NCI-H2171 treated with DMSO at 0.1 percent for 48 hours (cell line): ENCODE measurements at regions not wholly inside any gene's neighbourhood (a gene's known extent, or its start where the extent isn't known, plus 50 kb on each side); places are given as distances from the start of the nearest gene placed in this dataset.
A peak's percentile ranks its signal among the peaks of the same experiment; 100 is the strongest.
"Not testable (repeated sequence)": the region's sequence is repeated elsewhere in the genome, so short reads cannot be mapped to it uniquely, and the experiment has no call there.

Experiments used
- DNase-seq: peaks from one replicate; lab custom pipeline; 2025; lab: John Stamatoyannopoulos, UW

DNA sequence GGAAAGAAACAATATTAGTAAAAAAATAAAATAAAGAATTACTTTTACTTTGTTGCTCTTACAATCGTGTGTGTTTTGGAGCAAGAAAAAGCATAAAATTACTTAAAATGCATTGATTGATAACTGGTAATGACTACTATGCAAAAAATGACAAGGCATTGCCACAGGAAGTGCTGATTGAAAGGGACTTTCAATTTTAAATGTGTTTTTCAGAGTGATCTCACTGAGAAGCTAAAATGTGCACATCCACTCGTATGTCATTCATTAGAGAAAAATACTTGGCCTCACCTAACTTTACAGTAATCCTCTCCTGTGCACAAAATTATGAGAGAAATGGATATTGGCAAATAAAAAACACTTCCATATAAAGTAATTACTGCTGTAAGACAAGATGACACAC is 934.9 kb downstream of the SLITRK6 start:
- DNase-seq: no peak

DNA sequence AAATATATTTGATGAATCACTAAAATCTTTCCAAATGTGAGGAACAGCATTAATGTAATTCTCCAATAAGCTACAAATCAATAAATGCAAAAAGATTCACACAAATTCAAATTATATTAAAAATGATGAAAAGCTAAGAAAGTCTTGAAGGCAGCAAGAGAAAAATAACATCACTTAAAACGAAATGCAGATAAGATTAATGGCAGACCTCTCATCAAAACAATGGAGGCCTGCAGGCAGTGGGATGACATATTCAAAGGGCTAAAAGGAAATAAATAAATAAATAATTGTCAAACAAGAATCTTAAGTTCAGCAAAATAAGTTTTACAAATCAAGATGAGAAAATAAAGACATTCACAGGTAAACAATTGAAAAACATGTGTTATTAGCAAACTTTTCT is 952.1 kb downstream of the SLITRK6 start:
- DNase-seq: no peak

GRCh38 chr13:84845907-84846619 is 953.2 kb downstream of the SLITRK6 start:
- no peak for DNase-seq

GRCh38 chr13:84844473-84844872 is 954.7 kb downstream of the SLITRK6 start:
- DNase-seq: peak; percentile 4

DNA sequence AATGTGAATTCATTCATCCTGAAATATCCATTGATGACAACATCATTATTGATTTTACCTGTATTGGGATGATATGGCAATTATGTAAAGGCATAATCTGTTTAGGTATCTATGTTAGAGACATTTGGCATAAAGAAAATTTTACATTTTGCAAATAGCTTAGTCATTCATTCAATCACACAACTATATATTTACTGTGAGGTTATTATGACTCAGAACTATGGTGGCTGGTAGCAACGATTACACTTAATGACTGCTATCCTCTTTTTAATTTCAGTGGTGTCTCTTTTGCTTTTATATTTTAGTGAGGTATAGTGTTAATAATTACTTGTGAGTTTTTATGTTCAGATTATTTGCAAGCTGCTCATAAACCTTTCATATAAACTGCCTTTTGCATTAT is 955.9 kb downstream of the SLITRK6 start:
- DNase-seq: no peak

DNA sequence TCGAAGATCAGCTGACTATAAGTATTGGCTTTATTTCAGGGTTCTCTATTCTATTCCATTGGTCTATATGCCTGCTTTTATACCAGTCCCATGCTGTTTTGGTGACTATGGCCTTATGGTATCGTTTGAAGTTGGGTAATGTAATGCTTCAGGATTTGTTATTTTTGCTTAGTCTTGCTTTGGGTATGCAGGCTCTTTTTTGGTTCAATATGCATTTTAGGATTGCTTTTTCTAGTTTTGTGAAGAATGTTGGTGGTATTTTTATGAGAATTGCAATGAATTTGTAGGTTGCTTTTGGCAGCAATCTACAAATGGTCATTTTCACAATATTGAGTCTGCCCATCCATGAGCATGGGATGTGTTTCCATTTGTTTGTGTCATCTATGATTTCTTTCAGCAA is 951.9 kb upstream of the SLITRK1 start:
- no peak for DNase-seq

DNA sequence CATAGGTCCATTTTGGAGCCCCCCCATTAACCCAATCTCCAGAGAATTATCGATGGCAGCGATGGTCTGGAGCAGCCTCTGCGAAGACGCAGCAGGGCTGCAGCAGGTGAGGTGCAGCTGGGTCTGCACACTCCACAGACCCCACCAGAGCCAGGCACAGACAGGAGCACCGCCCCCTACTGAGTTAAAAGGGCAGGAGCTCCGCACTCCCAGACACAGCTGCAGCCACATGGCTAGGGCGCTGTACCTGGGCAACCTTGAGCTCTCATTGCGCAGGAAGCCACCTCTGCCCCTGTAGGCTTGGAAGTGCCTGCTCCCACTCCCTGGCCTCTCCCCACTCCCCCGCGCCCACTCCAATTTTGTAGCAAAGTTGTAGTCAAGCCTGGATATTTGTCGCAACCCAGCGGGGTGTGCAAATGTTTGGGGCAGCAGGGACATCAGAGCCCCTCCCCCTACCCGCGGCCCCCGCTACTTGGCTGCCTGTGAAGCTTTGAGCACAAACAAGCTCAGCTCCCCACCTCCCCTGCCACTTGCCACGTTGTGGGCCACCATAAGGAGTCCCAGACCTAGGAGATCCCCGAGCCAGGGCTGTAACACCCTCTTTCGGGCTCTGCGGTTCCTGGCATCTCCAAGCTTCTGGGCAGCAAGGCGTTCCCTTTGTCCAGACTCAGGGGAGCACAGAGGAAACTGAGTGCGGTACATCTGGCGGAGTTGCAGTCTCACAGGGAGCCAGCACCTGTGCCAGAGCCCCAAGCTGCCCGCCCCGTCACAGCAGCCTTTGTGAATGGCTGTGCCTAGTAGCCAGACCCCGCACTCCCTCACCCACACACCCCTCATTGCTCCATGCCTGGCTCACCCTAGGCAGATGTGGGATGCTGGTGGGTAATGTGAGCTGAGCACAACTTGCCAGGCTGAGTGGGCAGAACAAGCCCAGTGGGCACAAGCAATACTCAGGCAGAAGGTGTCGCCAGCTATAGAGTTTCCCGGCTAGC is 949.7 kb upstream of the SLITRK1 start:
- no peak for DNase-seq

GRCh38 chr13:84823528-84823927 is 941.3 kb upstream of the SLITRK1 start:
- no peak for DNase-seq

DNA sequence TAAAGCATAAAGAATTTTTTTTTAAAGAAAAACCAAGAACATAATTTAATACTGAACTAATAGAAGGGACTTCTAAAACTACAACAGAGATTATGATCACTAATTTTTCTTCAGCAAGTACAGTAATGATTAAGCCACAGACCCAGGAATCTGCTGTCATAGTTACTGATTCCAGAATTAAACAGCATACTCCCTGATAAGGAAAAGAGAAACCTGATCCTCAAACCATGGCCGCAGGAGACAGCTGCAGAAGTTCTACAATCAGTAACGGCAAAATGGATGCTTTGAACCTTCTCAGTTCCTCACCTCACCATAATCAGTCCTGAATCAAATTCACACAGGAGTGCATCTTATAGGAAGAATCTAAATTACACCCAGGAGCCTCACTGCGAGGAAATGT is 939.0 kb upstream of the SLITRK1 start:
- no peak for DNase-seq

- no peak for DNase-seq
These were observed 934.4 kb upstream of the SLITRK1 start for GRCh38 chr13:84816567-84817105.

- no peak for DNase-seq
These were observed 930.5 kb upstream of the SLITRK1 start for GRCh38 chr13:84812789-84813188.

GRCh38 chr13:84812078-84812477 is 929.8 kb upstream of the SLITRK1 start:
- DNase-seq: no peak

DNA sequence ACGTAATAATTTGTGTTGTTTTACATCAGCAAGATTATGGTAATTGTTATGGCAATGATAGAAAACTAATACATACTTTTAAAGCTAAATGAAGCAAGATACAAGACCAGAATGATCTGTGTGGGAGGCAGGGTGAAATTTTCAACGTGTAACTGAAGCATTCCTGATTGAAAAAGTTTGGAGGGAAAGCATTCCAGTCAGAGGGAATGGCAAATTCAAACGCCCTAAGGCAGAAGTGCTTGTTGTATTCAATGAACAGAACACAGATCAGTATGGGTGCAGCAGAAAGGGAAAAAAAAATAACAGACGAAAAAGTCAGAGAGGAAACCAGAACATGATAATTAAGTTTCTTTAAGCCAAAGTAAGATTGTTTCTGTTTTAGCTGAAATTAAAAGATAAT is 928.5 kb upstream of the SLITRK1 start:
- DNase-seq: no peak

DNA sequence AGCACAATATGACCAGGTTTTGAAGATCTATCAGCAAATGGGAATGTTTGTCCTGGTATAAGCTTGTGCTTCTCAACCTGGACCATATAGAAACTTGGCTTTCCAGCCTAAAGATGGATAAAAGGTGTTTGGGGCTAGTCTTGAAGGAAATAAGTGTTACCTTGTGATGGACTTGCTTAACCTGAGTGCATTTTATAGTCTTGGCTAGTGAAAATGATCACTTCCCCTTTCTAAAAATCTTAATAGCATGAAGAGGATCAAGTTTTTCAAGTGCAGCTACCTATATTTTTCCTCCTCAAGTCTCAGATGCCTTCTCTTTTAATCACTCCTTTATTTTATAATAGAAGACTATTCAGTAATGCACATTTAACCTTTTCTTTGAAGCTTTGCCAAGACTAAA is 919.8 kb upstream of the SLITRK1 start:
- DNase-seq: no peak

DNA sequence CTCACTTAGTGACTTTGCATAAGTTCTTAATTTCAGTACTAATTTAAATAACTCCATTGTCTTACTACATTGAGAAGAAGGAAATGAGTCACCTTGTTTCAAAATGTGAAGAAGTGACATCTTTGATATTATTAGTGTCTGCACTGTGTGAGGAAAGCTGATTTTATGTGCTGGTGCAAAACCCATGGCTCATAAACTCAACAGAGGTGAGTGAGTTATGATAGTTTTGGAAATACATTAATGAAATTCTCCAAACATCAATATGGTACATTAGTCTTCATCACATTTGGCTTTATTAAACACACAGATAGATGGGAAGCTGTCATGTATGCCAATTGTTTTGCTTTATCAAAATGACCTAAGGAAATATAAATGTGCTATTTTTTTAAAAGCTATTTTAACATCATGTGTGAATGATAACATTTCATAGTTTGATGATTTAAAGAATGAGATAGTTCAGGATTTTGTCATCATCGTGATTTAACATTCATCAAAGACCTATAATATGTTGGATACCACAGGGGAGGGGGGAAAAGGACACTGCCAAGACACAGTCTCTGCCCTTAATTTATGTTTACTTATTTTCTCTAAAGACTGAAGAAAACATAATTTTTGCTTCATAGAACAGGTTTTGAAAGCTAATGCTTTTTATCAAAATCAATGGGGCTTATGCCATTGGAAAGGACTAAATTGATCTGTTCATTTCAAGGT is 902.3 kb upstream of the SLITRK1 start:
- DNase-seq: no peak

- DNase-seq: no peak
These were observed 895.0 kb upstream of the SLITRK1 start for GRCh38 chr13:84777316-84777715.

GRCh38 chr13:84776593-84776992 is 894.3 kb upstream of the SLITRK1 start:
- no peak for DNase-seq

- DNase-seq: not testable (repeated sequence)
These were observed 893.6 kb upstream of the SLITRK1 start for GRCh38 chr13:84775920-84776319.

GRCh38 chr13:84774111-84774510 is 891.8 kb upstream of the SLITRK1 start:
- no peak for DNase-seq

GRCh38 chr13:84760956-84761355 is 878.7 kb upstream of the SLITRK1 start:
- DNase-seq: no peak

- no peak for DNase-seq
These were observed 866.9 kb upstream of the SLITRK1 start for GRCh38 chr13:84749126-84749525.

DNA sequence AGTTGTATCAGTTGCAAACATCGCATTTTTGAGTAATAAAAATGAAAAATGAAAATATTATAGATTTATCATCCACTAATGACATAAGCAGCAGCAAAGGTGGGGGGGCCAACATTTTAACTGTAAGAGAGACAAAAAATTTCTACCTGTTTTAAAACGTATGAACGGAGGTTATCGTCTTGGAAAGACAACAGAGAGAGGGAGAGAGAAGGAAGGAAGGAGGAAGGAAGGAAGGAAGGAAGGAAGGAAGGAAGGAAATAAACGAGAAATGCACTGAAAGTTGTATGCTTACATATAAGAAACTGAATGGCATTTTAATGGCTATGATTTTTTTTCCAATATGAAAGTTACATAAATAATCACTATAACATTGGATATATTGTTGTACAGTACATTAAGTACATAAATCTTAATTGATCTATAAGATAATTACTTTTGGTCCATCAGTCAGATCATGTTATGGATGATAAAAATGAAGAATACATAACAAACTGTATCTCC is 862.8 kb upstream of the SLITRK1 start:
- no peak for DNase-seq
